Neuronal stem cell (in vitro differentiated cells): ENCODE measurements at regions not wholly inside any gene's neighbourhood (a gene's known extent, or its start where the extent isn't known, plus 50 kb on each side); places are given as distances from the start of the nearest gene placed in this dataset.
"Not testable (repeated sequence)": the region's sequence is repeated elsewhere in the genome, so short reads cannot be mapped to it uniquely, and the experiment has no call there.

ENCODE experiments used
- DNase-seq: peaks from one replicate; pipeline ENCODE4 v3.0.0-alpha.2; 2013; ENCODE audit warnings: low spot score
- H2AFZ ChIP-seq: one replicate; pipeline ENCODE4 v1.6.1; 2013; ENCODE audit warnings: mild to moderate bottlenecking, low read length, inconsistent platforms
- H2AK5ac ChIP-seq: 2 replicates; pipeline ENCODE4 v1.6.1; 2013; ENCODE audit warnings: low read depth, mild to moderate bottlenecking, inconsistent platforms, low read length, moderate library complexity, mixed read lengths
- H2BK120ac ChIP-seq: 2 replicates; pipeline ENCODE4 v1.6.1; 2013; ENCODE audit warnings: low read depth, mild to moderate bottlenecking, inconsistent platforms, low read length, moderate library complexity, mixed read lengths
- H2BK12ac ChIP-seq: one replicate; pipeline ENCODE4 v1.6.1; 2013; ENCODE audit warnings: low read length, inconsistent platforms
- H2BK15ac ChIP-seq: 2 replicates; pipeline ENCODE4 v1.6.1; 2013; ENCODE audit warnings: mild to moderate bottlenecking, low read length, inconsistent platforms, mixed read lengths
- H2BK5ac ChIP-seq: one replicate; pipeline ENCODE4 v1.6.1; 2013; ENCODE audit warnings: inconsistent platforms, mild to moderate bottlenecking, low read length, moderate library complexity
- H3K14ac ChIP-seq: one replicate; pipeline ENCODE4 v1.6.1; 2013; ENCODE audit warnings: low read length, inconsistent platforms
- H3K18ac ChIP-seq: 2 replicates; pipeline ENCODE4 v1.6.1; 2013; ENCODE audit warnings: low read length, inconsistent platforms
- H3K23ac ChIP-seq: 2 replicates; pipeline ENCODE4 v1.6.1; 2013; ENCODE audit warnings: low read depth, mild to moderate bottlenecking, mixed read lengths, low read length, inconsistent platforms; ENCODE audit not compliant: poor library complexity
- H3K27ac ChIP-seq: replicated peaks from 3 replicates; pipeline ENCODE4 v1.5.1; 2013; ENCODE audit warnings: low read length, inconsistent platforms
- H3K27me3 ChIP-seq, 3 experiments: 2 replicates each; pipeline ENCODE4 v1.6.1; 2013; ENCODE audit warnings: low read length in 3 of 3, mild to moderate bottlenecking in 2 of 3, inconsistent platforms in 1 of 3, low read depth in 1 of 3, mixed read lengths in 1 of 3, moderate library complexity in 1 of 3; ENCODE audit not compliant: control insufficient read depth in 3 of 3, insufficient read depth in 3 of 3
- H3K36me3 ChIP-seq, 2 donors: replicated peaks in 1 of 2; 2 replicates each; pipeline ENCODE4 v1.6.1; 2013; ENCODE audit warnings: low read length in 2 of 2; ENCODE audit not compliant: control insufficient read depth in 2 of 2, insufficient read depth in 2 of 2
- H3K4ac ChIP-seq: 2 replicates; pipeline ENCODE4 v1.6.1; 2013; ENCODE audit warnings: inconsistent platforms, mild to moderate bottlenecking, low read length, moderate library complexity
- H3K4me1 ChIP-seq, 2 donors: 1 replicate in 1 of 2; 2 replicates in 1 of 2; pipeline ENCODE4 v1.6.1; 2013; ENCODE audit warnings: low read length in 2 of 2, low read depth in 1 of 2; ENCODE audit not compliant: control insufficient read depth in 2 of 2, insufficient read depth in 1 of 2
- H3K4me2 ChIP-seq: one replicate; pipeline ENCODE4 v1.6.1; 2013; ENCODE audit warnings: mild to moderate bottlenecking, low read length, inconsistent platforms; ENCODE audit not compliant: insufficient read depth, poor library complexity, severe bottlenecking
- H3K4me3 ChIP-seq, 2 donors: 2 replicates each; pipeline ENCODE4 v1.5.1; 2013; ENCODE audit warnings: low read length in 2 of 2, mild to moderate bottlenecking in 2 of 2, inconsistent platforms in 1 of 2, moderate library complexity in 1 of 2
- H3K79me1 ChIP-seq: one replicate; pipeline ENCODE4 v1.6.1; 2013; ENCODE audit warnings: low read depth, mild to moderate bottlenecking, inconsistent platforms, low read length, moderate library complexity
- H3K9ac ChIP-seq: one replicate; pipeline ENCODE4 v1.6.1; 2013; ENCODE audit warnings: mild to moderate bottlenecking, low read depth, low read length, inconsistent platforms; ENCODE audit not compliant: poor library complexity
- H3K9me3 ChIP-seq, 2 donors: replicated peaks in 1 of 2; 2 replicates each; pipeline versions ENCODE3 to v1.6.1; 2013; ENCODE audit warnings: low read length in 2 of 2, mild to moderate bottlenecking in 2 of 2, inconsistent platforms in 1 of 2, low read depth in 1 of 2, mixed read lengths in 1 of 2, moderate library complexity in 1 of 2; ENCODE audit not compliant: control insufficient read depth in 2 of 2, insufficient read depth in 1 of 2
- H4K8ac ChIP-seq: one replicate; pipeline ENCODE4 v1.6.1; 2013; ENCODE audit warnings: low read depth, mild to moderate bottlenecking, inconsistent platforms, low read length, moderate library complexity
- H4K91ac ChIP-seq: one replicate; pipeline ENCODE4 v1.6.1; 2013; ENCODE audit warnings: low read length, low read depth, mild to moderate bottlenecking, inconsistent platforms; ENCODE audit not compliant: poor library complexity
- WGBS, 2 donors: extraction: QIAGEN DNeasy Blood & Tissue Kit; methylation state at CpG; one replicate each; pipeline ENCODE4 v1.1.7; 2013; ENCODE audit warnings: missing lambda C conversion rate in 2 of 2, mixed read lengths in 1 of 2; ENCODE audit not compliant: insufficient read length in 2 of 2, insufficient replicate concordance in 1 of 2; ENCODE audit errors: extremely low coverage in 2 of 2; 5-methylcytosine and 5-hydroxymethylcytosine counted together

- H2BK12ac ChIP-seq: no peak overlapping the region
- H3K9me3 ChIP-seq: no peaks in the 10 kb centered on the region
- no peaks in the 10 kb centered on the region for H3K36me3 ChIP-seq
- no peak overlapping the region for H2BK5ac ChIP-seq
- no peak overlapping the region for H3K9ac ChIP-seq
- no peak overlapping the region for H2BK120ac ChIP-seq
- H3K79me1 ChIP-seq: no peaks in the 10 kb centered on the region
- no peak overlapping the region for H3K27ac ChIP-seq
- WGBS, 2 donors: no CpG with 5 or more reads among the region's 7 CpGs
- H3K4me1 ChIP-seq: peaks cover 0 to 2% of the 10 kb centered on the region in 2 donors
- H4K91ac ChIP-seq: no peak overlapping the region
- H3K18ac ChIP-seq: no peak overlapping the region
- H2BK15ac ChIP-seq: no peak overlapping the region
- no peak overlapping the region for H3K14ac ChIP-seq
- no peak overlapping the region for H4K8ac ChIP-seq
- H3K23ac ChIP-seq: no peak overlapping the region
- no peak overlapping the region for H2AFZ ChIP-seq
- H2AK5ac ChIP-seq: no peak overlapping the region
- DNase-seq: no peak
- H3K4ac ChIP-seq: no peak overlapping the region
- no peak overlapping the region for H3K4me2 ChIP-seq
- peaks cover 0 to 14% (median 0%) of the 10 kb centered on the region in 3 experiments for H3K27me3 ChIP-seq
- H3K4me3 ChIP-seq: no peak overlapping the region
These were observed 59.8 kb upstream of the ETV3 start for GRCh38 chr1:157197906-157198435.

- DNase-seq: not testable (repeated sequence)
These were observed 58.7 kb upstream of the ETV3 start for GRCh38 chr1:157196670-157197456.

GRCh38 chr1:157196245-157196543 lies 58.0 kb upstream of the ETV3 start:
- Histone ChIP-seq H3K79me1 (no peaks in the 10 kb centered on the region), H3K27me3 (peaks cover 0 to 23% (median 0%) of the 10 kb centered on the region in 3 experiments), H3K9ac (no peak overlapping the region), H4K91ac (no peak overlapping the region), H3K4me2 (no peak overlapping the region), H2AFZ (no peak overlapping the region), H2AK5ac (peak overlapping the region; percentile 50), H2BK12ac (no peak overlapping the region), H2BK5ac (peak overlapping the region; percentile 77), H3K27ac (no peak overlapping the region), H3K14ac (no peak overlapping the region), H3K9me3 (no peaks in the 10 kb centered on the region), H3K36me3 (no peaks in the 10 kb centered on the region), H2BK120ac (no peak overlapping the region), H2BK15ac (peak overlapping the region; percentile 94), H3K4me1 (peaks cover 0 to 4% of the 10 kb centered on the region in 2 donors), H3K4me3 (no peak overlapping the region), H4K8ac (no peak overlapping the region), H3K23ac (no peak overlapping the region), H3K4ac (no peak overlapping the region), H3K18ac (no peak overlapping the region)
- no CpG with 5 or more reads among the region's 2 CpGs for WGBS, 2 donors
- DNase-seq: no peak

More at GRCh38 chr1:157196670-157197456, 58.7 kb upstream of the ETV3 start:
- not testable (repeated sequence) for H2BK5ac ChIP-seq, H2BK12ac ChIP-seq, H3K4me2 ChIP-seq, H3K23ac ChIP-seq, H3K79me1 ChIP-seq, H2BK15ac ChIP-seq, H3K36me3 ChIP-seq, H3K9ac ChIP-seq, H3K4me3 ChIP-seq, H3K27ac ChIP-seq, H3K4ac ChIP-seq, H3K9me3 ChIP-seq, H2AK5ac ChIP-seq, H3K18ac ChIP-seq, H2BK120ac ChIP-seq, H4K8ac ChIP-seq, H3K14ac ChIP-seq, H4K91ac ChIP-seq, H3K4me1 ChIP-seq
- Histone ChIP-seq H2AFZ (peak overlapping the region; percentile 6), H3K27me3 (peaks cover 0 to 20% (median 0%) of the 10 kb centered on the region in 3 experiments)
- WGBS, 2 donors: no CpG with 5 or more reads among the region's 11 CpGs

- H3K27ac ChIP-seq: no peak overlapping the region
- H3K4me2 ChIP-seq: no peak overlapping the region
- no peak overlapping the region for H4K8ac ChIP-seq
- H3K4ac ChIP-seq: no peak overlapping the region
- H3K9ac ChIP-seq: no peak overlapping the region
- H3K4me3 ChIP-seq: no peak overlapping the region
- DNase-seq: no peak
- no peak overlapping the region for H2BK12ac ChIP-seq
- H3K18ac ChIP-seq: peak overlapping the region; percentile 53
- no peaks in the 10 kb centered on the region for H3K36me3 ChIP-seq
- H4K91ac ChIP-seq: no peak overlapping the region
- peak overlapping the region; percentile 50 for H2AK5ac ChIP-seq
- H2AFZ ChIP-seq: no peak overlapping the region
- no peak overlapping the region for H2BK120ac ChIP-seq
- peak overlapping the region; percentile 44 for H3K23ac ChIP-seq
- no peaks in the 10 kb centered on the region for H3K9me3 ChIP-seq
- H3K79me1 ChIP-seq: no peaks in the 10 kb centered on the region
- H3K14ac ChIP-seq: peak overlapping the region; percentile 82
- peaks cover 0 to 5% of the 10 kb centered on the region in 2 donors for H3K4me1 ChIP-seq
- peak overlapping the region; percentile 77 for H2BK5ac ChIP-seq
- no CpG with 5 or more reads among the region's 13 CpGs for WGBS, 2 donors
- H2BK15ac ChIP-seq: peak overlapping the region; percentile 94
- peaks cover 0 to 23% (median 0%) of the 10 kb centered on the region in 3 experiments for H3K27me3 ChIP-seq
These were observed 57.5 kb upstream of the ETV3 start for GRCh38 chr1:157195521-157196244.
